Neural cell (in vitro differentiated cells): ENCODE measurements at regions not wholly inside any gene's neighbourhood (a gene's known extent, or its start where the extent isn't known, plus 50 kb on each side); places are given as distances from the start of the nearest gene placed in this dataset.
"Not testable (repeated sequence)": the region's sequence is repeated elsewhere in the genome, so short reads cannot be mapped to it uniquely, and the experiment has no call there.

ENCODE experiments used
- CTCF ChIP-seq: fragments of 450-650 bp; IDR thresholded peaks from 2 replicates; pipeline ENCODE4 v1.5.1; 2014; ENCODE audit warnings: antibody characterized with exemption, mild to moderate bottlenecking, moderate library complexity; ENCODE audit not compliant: poor library complexity, severe bottlenecking
- EP300 ChIP-seq: fragments of 450-650 bp; conservative IDR thresholded peaks from 2 replicates; pipeline ENCODE4 v1.6.1; 2014; ENCODE audit warnings: antibody characterized with exemption, mild to moderate bottlenecking, moderate library complexity; ENCODE audit not compliant: poor library complexity, severe bottlenecking
- EZH2 ChIP-seq: fragments of 200-600, 300-800 bp; shearing (Covaris generic), sonication (generic); IDR thresholded peaks from 2 replicates; pipeline ENCODE4 v1.6.1; 2014; ENCODE audit warnings: antibody characterized with exemption, low read length, borderline replicate concordance, mild to moderate bottlenecking; ENCODE audit not compliant: insufficient read depth, poor library complexity, severe bottlenecking
- POLR2AphosphoS5 ChIP-seq: IDR thresholded peaks from 2 replicates; pipeline ENCODE4 v1.6.1; 2012
- RAD21 ChIP-seq: fragments of 450-650 bp; conservative IDR thresholded peaks from 2 replicates; pipeline ENCODE4 v1.6.1; 2014; ENCODE audit warnings: antibody characterized with exemption, mild to moderate bottlenecking, moderate library complexity
- REST ChIP-seq: IDR thresholded peaks from 2 replicates; pipeline ENCODE4 v1.6.1; 2012; ENCODE audit warnings: borderline replicate concordance
- TAF1 ChIP-seq: IDR thresholded peaks from 2 replicates; pipeline ENCODE4 v1.6.1; 2012; ENCODE audit warnings: low read depth

GRCh38 chr14:49243777-49244176 lies 342.4 kb downstream of the RPS29 start:
- not testable (repeated sequence) for TF ChIP-seq CTCF, EZH2, REST, POLR2AphosphoS5, EP300, TAF1, RAD21
